ENCODE measurements at regions not wholly inside any gene's neighbourhood (a gene's known extent, or its start where the extent isn't known, plus 50 kb on each side); places are given as distances from the start of the nearest gene placed in this dataset.
"Not testable (repeated sequence)": the region's sequence is repeated elsewhere in the genome, so short reads cannot be mapped to it uniquely, and the experiment has no call there.

- DNase-seq (ENCODE audit: low read depth), result not testable (repeated sequence)
Measured at GRCh38 chrX:94341730-94342129, 667.7 kb downstream of the FAM133A start.

DNA sequence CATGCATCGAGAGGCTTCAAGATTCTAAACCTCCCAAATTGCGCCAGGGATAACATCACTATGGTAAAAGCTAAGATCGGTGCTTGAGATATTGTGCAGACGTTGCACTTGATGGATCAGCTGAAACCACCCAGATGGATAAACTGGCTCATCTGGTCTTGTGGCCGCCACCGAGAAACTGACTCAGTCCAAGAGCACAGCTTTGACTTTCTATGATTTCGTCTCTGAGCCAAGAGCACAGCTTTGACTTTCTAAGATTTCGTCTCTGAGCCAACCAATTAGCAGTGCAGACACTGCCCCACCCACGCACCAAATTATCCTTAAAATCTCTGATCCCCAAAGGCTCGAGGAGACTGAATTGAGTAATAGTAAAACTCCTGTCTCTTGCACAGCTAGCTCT is 687.2 kb downstream of the FAM133A start:
- DNase-seq (ENCODE audit: low read depth), result no peak

DNA sequence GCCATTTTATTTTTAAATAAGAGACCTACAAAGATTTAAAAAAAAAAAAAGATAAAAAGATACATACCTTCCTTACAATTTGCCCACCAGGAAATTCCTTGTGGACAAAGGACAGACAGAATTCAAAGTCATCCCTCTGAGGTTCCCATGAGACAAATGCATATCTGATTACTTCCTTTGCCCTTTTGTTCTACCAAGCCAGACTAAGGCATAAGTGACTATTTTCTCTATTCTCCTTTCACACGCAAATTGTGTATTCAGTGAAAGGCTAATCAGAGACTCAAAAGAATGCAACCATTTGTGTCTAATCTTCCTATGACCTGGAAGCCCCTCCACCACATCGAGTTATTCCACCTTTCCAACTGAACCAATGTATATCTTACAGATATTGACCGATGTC is 691.7 kb downstream of the FAM133A start:
- DNase-seq (ENCODE audit: low read depth), result no peak

DNA sequence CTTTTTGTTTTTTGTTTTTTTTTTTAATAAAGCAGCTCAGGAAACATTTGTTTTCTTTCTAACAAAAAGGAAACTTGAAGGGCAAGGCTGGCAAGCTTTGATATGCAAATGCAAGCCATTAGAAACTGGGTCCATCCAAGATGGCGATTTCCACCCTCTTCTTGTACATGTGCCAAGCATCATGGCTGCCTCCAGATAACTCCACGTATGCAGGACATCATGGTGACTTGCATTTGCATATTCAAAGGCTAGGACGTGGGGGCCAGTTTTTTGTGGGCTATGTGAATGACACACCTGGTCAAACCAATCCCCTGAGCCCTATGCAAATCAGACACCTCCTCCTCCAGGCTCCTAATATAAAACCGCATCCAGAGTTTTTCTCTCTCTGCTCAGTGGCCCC is 692.6 kb downstream of the FAM133A start:
- DNase-seq (ENCODE audit: low read depth), result no peak

DNA sequence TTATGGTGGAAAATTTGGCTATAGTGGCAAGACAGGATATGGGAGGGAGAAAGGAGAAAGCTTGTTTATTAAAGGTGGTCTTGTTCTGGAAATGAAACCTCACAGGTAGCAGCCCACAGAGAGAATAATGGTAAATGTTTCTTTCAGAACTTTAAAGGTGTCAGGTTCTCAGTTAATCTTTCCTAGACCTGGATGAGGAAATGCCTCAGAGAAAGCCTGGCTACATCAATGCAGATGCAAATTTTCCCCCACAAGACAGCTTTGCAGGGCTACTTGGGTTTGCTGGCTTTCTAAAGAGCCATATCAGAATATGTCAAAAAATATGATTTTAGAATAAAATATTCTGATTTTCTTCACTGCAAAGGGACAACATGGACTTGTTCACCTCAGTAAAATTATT is 715.0 kb downstream of the FAM133A start:
- DNase-seq (ENCODE audit: low read depth), result no peak

DNA sequence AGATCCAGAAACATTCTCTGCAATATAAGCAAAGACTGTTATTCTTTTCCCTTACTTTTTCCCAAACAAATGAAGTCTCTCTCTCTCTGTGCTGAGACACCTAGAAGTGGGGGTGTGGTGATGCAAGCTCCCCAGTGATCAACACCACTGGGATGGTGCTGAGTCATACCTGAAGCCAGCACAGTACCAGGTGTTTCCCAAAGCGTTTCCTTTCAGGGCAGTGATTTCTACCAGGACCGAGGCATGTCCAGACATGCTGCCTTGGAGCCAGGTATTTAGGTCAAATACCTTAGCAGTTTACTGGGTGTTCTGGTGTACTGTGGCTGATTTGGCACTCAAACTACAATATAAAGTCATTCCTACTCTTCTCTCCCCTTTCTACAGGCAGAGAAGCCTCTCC is 726.5 kb downstream of the FAM133A start:
- DNase-seq (ENCODE audit: low read depth), result no peak

GRCh38 chrX:94401426-94401825 is 727.4 kb downstream of the FAM133A start:
- DNase-seq (ENCODE audit: low read depth), result no peak

DNA sequence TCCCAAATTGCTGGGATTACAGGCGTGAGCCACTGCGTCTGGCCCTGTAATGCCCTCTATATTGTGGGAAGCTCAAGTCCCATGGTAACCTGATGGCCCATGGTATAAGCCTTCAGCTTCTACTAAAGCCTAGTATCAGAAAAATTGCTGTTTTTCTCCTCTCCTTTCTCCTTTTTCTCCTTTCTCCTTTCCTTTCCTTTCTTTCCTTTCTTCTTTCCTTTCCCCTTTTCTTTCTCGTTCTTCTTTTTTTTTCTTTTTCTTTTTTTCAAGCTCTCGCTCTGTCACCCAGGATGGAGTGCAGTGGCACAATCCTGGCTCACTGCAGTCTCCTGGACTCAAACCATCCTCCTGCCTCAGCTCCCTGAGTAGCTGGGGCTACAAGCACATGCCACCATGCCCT is 740.7 kb downstream of the FAM133A start:
- no peak for DNase-seq (ENCODE audit: low read depth)

DNA sequence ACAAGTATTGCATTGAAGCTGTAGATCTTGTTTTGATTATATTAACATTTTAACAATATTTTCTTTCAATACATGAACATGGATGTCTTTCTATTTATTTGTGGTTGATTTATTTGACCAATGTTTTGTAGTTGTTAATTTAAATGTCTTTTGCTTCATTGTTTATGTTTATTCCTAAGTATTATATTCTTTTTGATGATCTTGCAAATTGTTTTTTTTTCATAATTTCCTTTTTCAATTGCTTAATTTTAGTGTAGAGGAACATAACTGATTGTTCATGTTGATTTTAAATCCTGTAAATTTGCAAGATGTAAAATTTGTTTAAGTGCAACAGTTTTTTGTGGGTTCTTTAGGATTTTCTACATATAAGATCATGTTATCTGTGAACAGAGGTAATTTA is 744.1 kb downstream of the FAM133A start:
- no peak for DNase-seq (ENCODE audit: low read depth)

- DNase-seq (ENCODE audit: low read depth), result no peak
Measured at GRCh38 chrX:94424456-94424855, 750.5 kb downstream of the FAM133A start.

DNA sequence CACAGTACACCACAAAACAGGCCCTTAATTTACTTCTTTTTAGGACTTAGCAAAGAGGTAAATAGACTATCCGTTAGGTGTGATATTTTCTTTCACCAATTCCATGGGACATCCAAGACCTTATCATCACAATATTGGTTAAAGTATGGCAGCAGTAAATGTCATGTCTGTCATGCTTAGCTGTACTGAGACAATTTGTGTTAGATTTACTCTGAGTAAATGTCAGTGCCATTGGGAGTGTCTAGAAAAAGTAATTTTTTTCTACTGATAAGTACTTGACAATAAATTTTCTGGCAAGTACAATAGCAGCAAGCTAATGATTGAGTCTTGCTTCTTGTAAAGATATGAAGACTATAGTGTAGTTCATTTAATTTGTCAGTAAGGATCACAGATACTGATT is 756.1 kb downstream of the FAM133A start:
- no peak for DNase-seq (ENCODE audit: low read depth)

DNA sequence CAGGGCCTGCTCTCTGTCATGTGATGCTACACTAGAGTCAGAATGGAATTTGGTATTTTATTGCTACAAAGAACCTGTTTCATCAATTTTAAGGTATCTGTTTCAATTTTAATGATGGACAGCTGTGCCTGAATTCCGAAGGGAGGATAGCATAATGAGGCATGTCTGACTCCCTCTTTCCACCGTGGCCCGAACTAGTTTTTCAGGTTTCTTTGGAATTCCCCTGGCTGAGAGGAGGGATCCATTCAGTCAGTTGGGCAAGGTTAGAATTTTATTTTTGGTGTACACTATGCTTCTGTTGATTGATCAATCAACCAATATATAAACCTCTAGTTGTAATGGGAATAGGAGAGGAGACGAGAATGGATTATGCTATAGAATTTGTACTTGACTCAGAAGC is 761.8 kb downstream of the FAM133A start:
- no peak for DNase-seq (ENCODE audit: low read depth)

DNA sequence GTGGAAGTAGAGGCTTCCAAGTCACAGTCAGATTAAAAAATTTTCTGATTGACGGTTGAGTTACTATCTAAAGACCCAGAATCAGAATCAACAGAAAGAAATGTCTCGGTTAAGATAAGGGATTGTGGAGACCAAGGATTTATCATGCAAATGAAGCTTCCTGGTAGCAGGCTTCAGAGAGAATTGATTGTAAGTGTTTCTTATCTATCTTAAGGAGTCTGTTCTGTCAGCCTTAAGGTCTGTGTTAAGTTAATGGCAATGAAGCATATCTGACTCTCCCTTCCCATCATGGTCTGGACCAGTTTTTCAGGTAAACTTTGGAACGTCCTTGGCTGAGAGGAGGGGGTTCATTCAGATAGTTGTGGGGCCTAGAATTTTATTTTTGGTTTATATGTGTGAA is 780.2 kb downstream of the FAM133A start:
- no peak for DNase-seq (ENCODE audit: low read depth)

GRCh38 chrX:94454606-94455005 is 780.6 kb downstream of the FAM133A start:
- no peak for DNase-seq (ENCODE audit: low read depth)

DNA sequence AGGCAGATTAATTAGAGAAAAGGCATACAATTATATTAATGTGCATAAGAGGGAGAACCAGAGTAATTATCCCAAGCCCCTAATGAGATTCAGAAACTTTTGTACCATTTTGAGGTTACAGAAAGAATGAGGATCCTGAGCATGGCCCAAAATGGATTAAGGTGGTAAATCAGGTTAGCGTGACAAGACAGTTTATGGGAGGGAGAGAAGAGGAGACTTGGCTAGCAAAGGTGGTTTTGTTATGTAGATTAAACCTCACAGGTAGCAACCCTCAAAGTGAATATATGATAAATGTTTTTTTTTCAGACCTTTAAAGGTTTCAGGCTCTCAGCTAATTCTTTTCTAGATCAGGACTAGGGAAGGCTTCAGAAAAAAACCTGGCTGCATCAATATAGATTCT is 781.8 kb downstream of the FAM133A start:
- DNase-seq (ENCODE audit: low read depth), result no peak

DNA sequence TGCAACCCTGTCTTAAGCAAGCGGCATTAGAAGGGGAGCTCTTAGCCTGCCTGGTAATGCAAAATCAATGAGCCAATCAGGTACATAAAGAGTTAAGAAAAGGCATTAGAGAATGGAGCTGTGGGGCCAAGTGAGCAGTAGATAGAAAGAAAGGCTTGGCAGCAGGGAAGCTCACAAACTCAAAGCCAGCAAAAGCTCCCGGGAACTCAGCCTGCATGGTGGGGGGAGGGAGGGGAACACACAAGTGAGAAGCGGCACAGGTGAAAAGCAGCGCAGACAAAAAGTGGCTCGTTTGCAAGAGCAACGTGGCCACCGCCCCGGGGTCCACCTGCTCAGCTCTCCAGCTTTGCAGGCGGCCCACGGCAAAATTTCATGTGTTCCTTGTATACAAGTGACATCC is 818.5 kb downstream of the FAM133A start:
- DNase-seq (ENCODE audit: low read depth), result no peak

DNA sequence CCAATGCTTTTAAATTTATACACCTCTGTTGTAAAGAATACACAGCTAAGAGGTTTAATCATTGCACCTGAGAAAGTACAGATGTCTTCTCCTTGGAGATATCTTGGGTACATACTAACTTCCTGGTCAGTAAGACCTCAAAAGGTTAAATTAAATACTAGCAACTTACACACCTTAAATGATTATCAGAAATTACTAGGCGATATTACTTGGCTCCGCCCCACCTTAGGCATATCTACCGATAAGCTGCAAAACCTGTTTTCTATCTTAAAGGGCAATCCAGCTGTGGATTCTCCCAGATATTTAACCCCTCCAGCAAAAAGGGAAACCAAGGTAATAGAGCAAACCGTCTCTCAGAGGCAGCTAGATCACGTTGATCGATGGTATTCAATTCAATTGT is 819.4 kb downstream of the FAM133A start:
- no peak for DNase-seq (ENCODE audit: low read depth)

GRCh38 chrX:94511564-94511963 is 837.6 kb downstream of the FAM133A start:
- no peak for DNase-seq (ENCODE audit: low read depth)

DNA sequence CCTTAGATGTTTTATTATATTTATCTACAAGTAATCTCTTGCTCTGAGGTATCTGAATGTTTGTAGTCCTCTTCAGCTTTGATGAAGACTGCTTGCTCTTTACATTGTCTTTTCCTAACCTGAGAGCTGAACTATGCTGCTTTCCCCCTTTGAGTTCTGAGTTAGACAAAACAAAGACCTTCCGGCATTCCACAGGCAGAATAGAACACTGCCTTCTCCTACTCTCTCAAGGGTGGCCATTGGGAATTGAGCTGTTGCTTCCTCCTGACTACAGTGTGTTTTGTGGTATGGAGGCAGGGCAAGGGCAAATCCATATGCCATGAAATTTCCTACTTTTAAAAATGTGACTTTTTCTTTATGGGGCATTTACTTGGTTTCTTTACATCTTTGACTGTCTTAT is 841.0 kb downstream of the FAM133A start:
- DNase-seq (ENCODE audit: low read depth), result no peak

- no peak for DNase-seq (ENCODE audit: low read depth)
Measured at GRCh38 chrX:94524867-94525266, 850.9 kb downstream of the FAM133A start.

DNA sequence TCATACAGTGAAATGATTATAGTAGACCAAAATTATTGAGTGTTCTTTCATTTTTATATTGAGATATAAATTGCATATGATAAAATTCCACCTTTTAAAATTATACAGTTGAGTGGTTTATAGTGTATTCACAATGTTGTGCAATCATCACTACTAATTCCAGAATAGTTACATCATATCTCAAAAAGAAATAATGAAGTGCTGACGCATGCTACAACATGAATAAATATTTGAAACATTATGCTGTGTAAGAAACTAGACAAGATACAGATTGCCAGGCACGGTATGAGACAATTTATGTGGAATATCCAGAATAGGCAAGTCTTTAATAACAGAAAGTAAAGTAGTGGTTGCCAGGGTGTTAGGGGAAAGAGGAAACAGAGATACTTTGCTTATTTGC is 871.7 kb downstream of the FAM133A start:
- DNase-seq (ENCODE audit: low read depth), result no peak

DNA sequence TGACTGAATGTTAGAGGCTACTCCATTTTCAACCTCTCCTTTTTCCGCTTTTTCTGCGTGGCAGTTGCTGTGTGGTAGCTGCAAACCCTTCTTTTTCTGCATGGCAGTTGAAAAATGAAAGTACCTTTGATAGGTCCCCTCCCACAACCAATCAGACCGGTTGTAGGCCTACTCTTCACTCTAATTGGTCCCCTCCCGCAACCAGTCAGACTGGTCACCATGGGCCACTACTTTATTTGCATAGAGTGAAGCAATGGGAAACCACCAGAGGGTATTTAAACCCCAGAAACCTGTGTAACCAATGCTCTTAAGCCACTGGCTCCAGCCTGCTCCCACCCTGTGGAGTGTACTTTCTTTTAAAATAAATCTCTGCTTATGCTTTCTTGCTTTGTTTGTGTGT is 877.8 kb downstream of the FAM133A start:
- DNase-seq (ENCODE audit: low read depth), result no peak

GRCh38 chrX:94560930-94561329 is 886.9 kb downstream of the FAM133A start:
- no peak for DNase-seq (ENCODE audit: low read depth)

- DNase-seq (ENCODE audit: low read depth), result no peak
Measured at GRCh38 chrX:94576367-94577004, 902.5 kb downstream of the FAM133A start.

GRCh38 chrX:94600077-94600476 is 926.1 kb downstream of the FAM133A start:
- no peak for DNase-seq (ENCODE audit: low read depth)
